HepG2 (cell line): ENCODE measurements at regions not wholly inside any gene's neighbourhood (a gene's known extent, or its start where the extent isn't known, plus 50 kb on each side); places are given as distances from the start of the nearest gene placed in this dataset.

Experiments
- ATAC-seq: fragments of 200-7000 bp; cut with Tn5 transposase; 3 replicates; pipeline ENCODE4 v1.9.1; 2020; ENCODE audit warnings: mild to moderate bottlenecking, moderate library complexity
- BruUV-seq: library from RNA; stranded (reverse); fragments of 400-500 nt; replicated peaks from 2 replicates; lab custom pipeline; 2021; lab: Mats Ljungman, UMichigan
- CTCF ChIA-PET: fragments of 300-600 bp; formaldehyde crosslinking; extraction: SDS; loops from one replicate; lab custom pipeline; 2021; ENCODE audit warnings: low total read pairs, inconsistent platforms, low intra/inter-chr PET ratio; lab: Yijun Ruan, JAX
- POLR2A ChIA-PET: fragments of 350-600 bp; sonication (Branson Sonifier 250); formaldehyde crosslinking; loops from one replicate; lab custom pipeline; 2020; ENCODE audit warnings: antibody characterized with exemption, inconsistent platforms; lab: Yijun Ruan, JAX
- DNase-seq: peaks from one replicate; pipeline ENCODE4 v3.0.0-alpha.2; 2015; ENCODE audit warnings: low spot score
- FAIRE-seq: peaks from 3 replicates; lab custom pipeline; 2011; peaks lifted over from hg19 to GRCh38; lab: Jason Lieb, UNC
- H2AFZ ChIP-seq: one replicate; pipeline ENCODE4 v1.6.1; 2011; ENCODE audit warnings: low read length, inconsistent platforms
- H3K27ac ChIP-seq: fragments of 300-600 bp; 3 replicates; pipeline ENCODE4 v1.8.0; 2011; ENCODE audit warnings: mixed run types, mild to moderate bottlenecking, mixed read lengths, low read length, inconsistent platforms; ENCODE audit not compliant: insufficient read depth; ENCODE audit errors: extremely low read length
- H3K27me3 ChIP-seq, 2 experiments: fragments of 200-600 bp in 1 of 2; 2 replicates in 1 of 2; 3 replicates in 1 of 2; pipeline versions ENCODE4 v1.6.0 to v1.8.0; 2011; ENCODE audit warnings: low read length in 2 of 2, mild to moderate bottlenecking in 2 of 2, moderate library complexity in 2 of 2, inconsistent platforms in 1 of 2; ENCODE audit not compliant: insufficient read depth in 2 of 2, control insufficient read depth in 1 of 2
- H3K36me3 ChIP-seq, 2 experiments: fragments of 200-600 bp in 1 of 2; replicated peaks in 1 of 2; 2 replicates in 1 of 2; 3 replicates in 1 of 2; pipeline versions ENCODE4 v1.5.1 to v1.8.0; 2011; ENCODE audit warnings: low read length in 2 of 2, inconsistent platforms in 1 of 2; ENCODE audit not compliant: insufficient read depth in 2 of 2, control insufficient read depth in 1 of 2
- H3K4me1 ChIP-seq: 2 replicates; pipeline ENCODE4 v1.5.1; 2012; ENCODE audit warnings: low read length, inconsistent platforms; ENCODE audit not compliant: insufficient read depth
- H3K4me2 ChIP-seq: 2 replicates; pipeline ENCODE4 v1.6.0; 2011; ENCODE audit warnings: low read depth, low read length, inconsistent platforms
- H3K4me3 ChIP-seq, 3 experiments: fragments of 200-600 bp in 1 of 3; sonication (generic), shearing (Covaris generic) in 1 of 3; replicated peaks in 1 of 3; 2 replicates each; pipeline ENCODE4 v1.5.1; 2011 to 2016; ENCODE audit warnings: low read length in 3 of 3, inconsistent platforms in 2 of 3, low read depth in 2 of 3, mild to moderate bottlenecking in 2 of 3, control low read depth in 1 of 3, mixed read lengths in 1 of 3; ENCODE audit not compliant: insufficient read depth in 1 of 3
- H3K79me2 ChIP-seq: one replicate; pipeline ENCODE4 v1.6.1; 2011; ENCODE audit warnings: low read length, inconsistent platforms; ENCODE audit not compliant: insufficient read depth
- H3K9ac ChIP-seq: 2 replicates; pipeline ENCODE4 v1.6.0; 2011; ENCODE audit warnings: mild to moderate bottlenecking, low read depth, low read length, inconsistent platforms; ENCODE audit not compliant: insufficient read depth
- H3K9me3 ChIP-seq: 2 replicates; pipeline ENCODE4 v1.5.1; 2012; ENCODE audit warnings: mild to moderate bottlenecking, low read length
- H4K20me1 ChIP-seq: 2 replicates; pipeline ENCODE4 v1.6.0; 2011; ENCODE audit warnings: inconsistent platforms, mild to moderate bottlenecking, low read length, moderate library complexity; ENCODE audit not compliant: insufficient read depth
- EEA1 ChIP-seq: sonication (generic); formaldehyde crosslinking; IDR thresholded peaks from 2 replicates; pipeline ENCODE4 v1.5.1; 2020; ENCODE audit warnings: mild to moderate bottlenecking, missing genetic modification reagents, borderline replicate concordance
- EZH2 ChIP-seq: conservative IDR thresholded peaks from 2 replicates; pipeline ENCODE4 v1.6.1; 2012; ENCODE audit warnings: mild to moderate bottlenecking, low read depth, low read length, moderate library complexity
- FOXA3 ChIP-seq: IDR thresholded peaks from 2 replicates; pipeline ENCODE4 v1.6.1; 2016; ENCODE audit warnings: missing genetic modification reagents, missing compliant biosample characterization
- HNRNPL ChIP-seq: fragments of 200-400 bp; formaldehyde crosslinking; IDR thresholded peaks from 2 replicates; pipeline ENCODE4 v1.6.1; 2017; ENCODE audit warnings: mild to moderate bottlenecking, low read depth, low read length
- MTA3 ChIP-seq: sonication (generic); formaldehyde crosslinking; IDR thresholded peaks from 2 replicates; pipeline ENCODE4 v1.4.0; 2020; ENCODE audit warnings: missing genetic modification reagents
- MXD4 ChIP-seq: IDR thresholded peaks from 2 replicates; pipeline ENCODE4 v1.6.1; 2016; ENCODE audit warnings: mild to moderate bottlenecking, missing biosample characterization, missing genetic modification reagents
- RXRA ChIP-seq: sonication (generic); formaldehyde crosslinking; IDR thresholded peaks from 2 replicates; pipeline ENCODE4 v1.5.1; 2020; ENCODE audit warnings: missing genetic modification reagents
- ZC3H4 ChIP-seq: sonication (generic); formaldehyde crosslinking; IDR thresholded peaks from 2 replicates; pipeline ENCODE4 v1.4.0; 2020; ENCODE audit warnings: missing genetic modification reagents, borderline replicate concordance
- ZNF460 ChIP-seq: sonication (generic); formaldehyde crosslinking; IDR thresholded peaks from 2 replicates; pipeline ENCODE4 v1.5.1; 2020; ENCODE audit warnings: missing genetic modification reagents, mild to moderate bottlenecking, borderline replicate concordance
- WGBS: methylation state at CpG from one replicate; pipeline ENCODE4 v1.1.6; 2017; ENCODE audit warnings: low lambda C conversion rate; 5-methylcytosine and 5-hydroxymethylcytosine counted together
- in situ Hi-C: cut with HindIII; loops from 2 replicates; pipeline ENCODE4 v1.10.0; 2017; ENCODE audit warnings: low pct_unique_long_range_greater_than_20kb; ENCODE audit not compliant: extremely low pct_ligation_motif_present
- intact Hi-C: fragments of 100-400 bp; cut with micrococcal nuclease; formaldehyde crosslinking; loops from one replicate; pipeline ENCODE4 v1.10.0; 2022; ENCODE audit not compliant: unreplicated experiment
- TF ChIP-seq, protein P1 (sequence below): sonication (generic); formaldehyde crosslinking; IDR thresholded peaks from 2 replicates; pipeline ENCODE4 v1.9.0; 2021; ENCODE audit warnings: missing genetic modification reagents, borderline replicate concordance
- TF ChIP-seq, protein P2 (sequence below): IDR thresholded peaks from 2 replicates; pipeline ENCODE4 v1.6.1; 2016; ENCODE audit warnings: mild to moderate bottlenecking, missing biosample characterization, missing genetic modification reagents

DNA sequence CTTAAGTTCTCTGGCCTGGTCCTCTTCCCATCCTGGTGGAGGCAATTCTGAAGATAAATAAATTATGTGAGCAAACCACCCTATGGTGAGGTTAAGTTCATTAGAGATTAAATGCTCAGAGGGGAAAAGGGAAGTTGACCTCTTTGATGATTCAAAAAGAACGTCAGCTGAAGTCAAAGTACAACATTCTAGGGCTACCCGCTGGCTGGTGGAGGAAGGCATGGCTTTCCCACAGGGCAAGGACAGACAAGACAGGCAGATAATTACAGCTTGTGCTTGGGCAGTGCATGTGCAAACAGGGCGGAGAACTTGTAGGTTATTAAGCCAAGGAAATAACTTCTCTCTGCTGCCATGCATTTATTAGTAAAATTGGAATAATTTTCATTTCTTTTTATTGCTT is 91.0 kb upstream of the SLC24A3 start:
- H3K27ac ChIP-seq: no peak overlapping the region
- H3K4me3 ChIP-seq: no peak overlapping the region
- H3K27me3 ChIP-seq: no peaks in the 10 kb centered on the region
- H3K9ac ChIP-seq: no peak overlapping the region
- no peak for TF ChIP-seq ZNF460 (CRISPR knock-in tag)
- TF ChIP-seq FOXA3: no peak
- TF ChIP-seq EEA1 (CRISPR knock-in tag): no peak
- TF ChIP-seq MTA3 (CRISPR knock-in tag): no peak
- no peak for TF ChIP-seq HNRNPL
- TF ChIP-seq ZC3H4 (CRISPR knock-in tag): no peak
- TF ChIP-seq MXD4: no peak
- TF ChIP-seq, protein P1, sequence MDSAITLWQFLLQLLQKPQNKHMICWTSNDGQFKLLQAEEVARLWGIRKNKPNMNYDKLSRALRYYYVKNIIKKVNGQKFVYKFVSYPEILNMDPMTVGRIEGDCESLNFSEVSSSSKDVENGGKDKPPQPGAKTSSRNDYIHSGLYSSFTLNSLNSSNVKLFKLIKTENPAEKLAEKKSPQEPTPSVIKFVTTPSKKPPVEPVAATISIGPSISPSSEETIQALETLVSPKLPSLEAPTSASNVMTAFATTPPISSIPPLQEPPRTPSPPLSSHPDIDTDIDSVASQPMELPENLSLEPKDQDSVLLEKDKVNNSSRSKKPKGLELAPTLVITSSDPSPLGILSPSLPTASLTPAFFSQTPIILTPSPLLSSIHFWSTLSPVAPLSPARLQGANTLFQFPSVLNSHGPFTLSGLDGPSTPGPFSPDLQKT (CRISPR knock-in tag): no peak
- TF ChIP-seq, protein P2, sequence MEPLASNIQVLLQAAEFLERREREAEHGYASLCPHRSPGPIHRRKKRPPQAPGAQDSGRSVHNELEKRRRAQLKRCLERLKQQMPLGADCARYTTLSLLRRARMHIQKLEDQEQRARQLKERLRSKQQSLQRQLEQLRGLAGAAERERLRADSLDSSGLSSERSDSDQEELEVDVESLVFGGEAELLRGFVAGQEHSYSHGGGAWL (CRISPR knock-in tag): no peak
- TF ChIP-seq RXRA (CRISPR knock-in tag): no peak
- TF ChIP-seq EZH2: no peak
- FAIRE-seq (no peak), ATAC-seq (no peak), DNase-seq (no peak)
- H3K4me2 ChIP-seq: no peak overlapping the region
- in situ Hi-C loops: no loop called here
- no TSS peak for BruUV-seq
- H3K4me1 ChIP-seq: no peaks in the 10 kb centered on the region
- 5% methylated on average over 3 of the region's 3 CpGs for WGBS
- POLR2A ChIA-PET: no interaction called here
- intact Hi-C loops: no loop called here
- CTCF ChIA-PET: no interaction called here
- H3K79me2 ChIP-seq: no peaks in the 10 kb centered on the region
- H2AFZ ChIP-seq: no peak overlapping the region
- no peaks in the 10 kb centered on the region for H4K20me1 ChIP-seq
- H3K36me3 ChIP-seq: no peaks in the 10 kb centered on the region
- H3K9me3 ChIP-seq: no peaks in the 10 kb centered on the region
